ENCODE measurements at regions not wholly inside any gene's neighbourhood (a gene's known extent, or its start where the extent isn't known, plus 50 kb on each side); places are given as distances from the start of the nearest gene placed in this dataset.
"Not testable (repeated sequence)": the region's sequence is repeated elsewhere in the genome, so short reads cannot be mapped to it uniquely, and the experiment has no call there.

DNA sequence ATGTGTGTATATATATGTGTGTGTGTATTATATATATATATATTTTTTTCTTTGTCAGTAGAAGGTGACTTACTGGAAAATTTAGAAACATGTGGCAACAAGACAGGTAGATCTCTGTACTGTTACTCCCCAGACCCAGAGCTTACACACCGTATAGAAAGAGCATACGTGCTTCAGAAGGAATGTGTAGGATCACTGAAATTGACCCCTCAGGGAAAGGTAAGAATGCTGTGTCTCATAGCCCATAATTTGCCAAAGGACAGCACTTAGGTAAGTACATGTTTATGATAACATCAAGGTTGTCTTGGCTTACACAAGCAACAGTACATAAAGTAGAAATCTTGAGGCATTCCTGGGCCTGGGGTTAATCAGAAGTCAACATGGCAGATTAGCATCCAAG is 54.2 kb upstream of the PDE3B start:
- intact Hi-C loops (cut with micrococcal nuclease; ENCODE audit: unreplicated experiment) = no loop called here
- Histone ChIP-seq H4K20me1 (ENCODE audit: insufficient read depth, low read length) (no peaks in the 10 kb centered on the region), H3K9me3 (ENCODE audit: low read length) (no peaks in the 10 kb centered on the region), H3K36me3 (ENCODE audit: insufficient read depth, low read length) (no peaks in the 10 kb centered on the region), H3K4me2 (ENCODE audit: low read length) (no peak overlapping the region), H3K4me1 (ENCODE audit: insufficient read depth, low read length, poor library complexity, severe bottlenecking) (no peaks in the 10 kb centered on the region), H3K9me2 (ENCODE audit: insufficient read depth, low read length) (no peaks in the 10 kb centered on the region), H2AFZ (ENCODE audit: low read length) (no peak overlapping the region), H3K79me2 (ENCODE audit: insufficient read depth, low read depth, low read length) (no peaks in the 10 kb centered on the region), H3K4me3 (ENCODE audit: low read depth, low read length, poor library complexity, severe bottlenecking) (no peak overlapping the region), H3K27ac (ENCODE audit: low read depth, low read length, poor library complexity, severe bottlenecking) (no peak overlapping the region)
- BruUV-seq (replicated peaks) = no TSS peak
- POLR2A ChIA-PET = no interaction called here
- TF ChIP-seq EZH2phosphoT487 (IDR thresholded peaks at IDR 0.05; ENCODE audit: borderline replicate concordance, low read depth, low read length) = no peak
- TF ChIP-seq, protein P1, sequence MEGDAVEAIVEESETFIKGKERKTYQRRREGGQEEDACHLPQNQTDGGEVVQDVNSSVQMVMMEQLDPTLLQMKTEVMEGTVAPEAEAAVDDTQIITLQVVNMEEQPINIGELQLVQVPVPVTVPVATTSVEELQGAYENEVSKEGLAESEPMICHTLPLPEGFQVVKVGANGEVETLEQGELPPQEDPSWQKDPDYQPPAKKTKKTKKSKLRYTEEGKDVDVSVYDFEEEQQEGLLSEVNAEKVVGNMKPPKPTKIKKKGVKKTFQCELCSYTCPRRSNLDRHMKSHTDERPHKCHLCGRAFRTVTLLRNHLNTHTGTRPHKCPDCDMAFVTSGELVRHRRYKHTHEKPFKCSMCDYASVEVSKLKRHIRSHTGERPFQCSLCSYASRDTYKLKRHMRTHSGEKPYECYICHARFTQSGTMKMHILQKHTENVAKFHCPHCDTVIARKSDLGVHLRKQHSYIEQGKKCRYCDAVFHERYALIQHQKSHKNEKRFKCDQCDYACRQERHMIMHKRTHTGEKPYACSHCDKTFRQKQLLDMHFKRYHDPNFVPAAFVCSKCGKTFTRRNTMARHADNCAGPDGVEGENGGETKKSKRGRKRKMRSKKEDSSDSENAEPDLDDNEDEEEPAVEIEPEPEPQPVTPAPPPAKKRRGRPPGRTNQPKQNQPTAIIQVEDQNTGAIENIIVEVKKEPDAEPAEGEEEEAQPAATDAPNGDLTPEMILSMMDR (conservative IDR thresholded peaks at IDR 0.05; ENCODE audit: low read length) = no peak
- DNase-seq (ENCODE audit: low spot score) = no peak
- CTCF ChIA-PET (ENCODE audit: unreplicated experiment) = no interaction called here

DNA sequence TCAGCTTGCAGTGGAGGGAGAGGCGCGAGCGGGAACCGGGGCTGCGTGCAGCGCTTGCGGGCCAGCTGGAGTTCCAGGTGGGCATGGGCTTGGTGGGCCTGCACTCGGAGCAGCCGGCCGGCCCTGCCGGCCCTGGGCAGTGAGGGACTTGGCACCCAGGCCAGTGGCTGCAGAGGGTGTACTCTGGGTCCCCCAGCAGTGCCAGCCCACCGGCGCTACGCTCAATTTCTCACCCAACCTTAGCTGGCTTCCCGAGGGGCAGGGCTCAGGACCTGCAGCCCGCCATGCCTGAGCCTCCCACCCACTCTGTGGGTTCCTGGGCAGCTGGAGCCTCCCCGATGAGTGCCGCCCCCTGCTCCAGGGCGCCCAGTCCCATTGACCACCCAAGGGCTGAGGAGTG is 52.6 kb upstream of the PDE3B start:
- H3K79me2 ChIP-seq (ENCODE audit: insufficient read depth, low read depth, low read length); H4K20me1 ChIP-seq (ENCODE audit: insufficient read depth, low read length); H3K4me3 ChIP-seq (ENCODE audit: low read depth, low read length, poor library complexity, severe bottlenecking); intact Hi-C loops (cut with micrococcal nuclease; ENCODE audit: unreplicated experiment); H3K4me1 ChIP-seq (ENCODE audit: insufficient read depth, low read length, poor library complexity, severe bottlenecking); H3K4me2 ChIP-seq (ENCODE audit: low read length); H3K36me3 ChIP-seq (ENCODE audit: insufficient read depth, low read length); H3K27ac ChIP-seq (ENCODE audit: low read depth, low read length, poor library complexity, severe bottlenecking); DNase-seq (ENCODE audit: low spot score); H2AFZ ChIP-seq (ENCODE audit: low read length); H3K9me3 ChIP-seq (ENCODE audit: low read length); POLR2A ChIA-PET; H3K9me2 ChIP-seq (ENCODE audit: insufficient read depth, low read length); BruUV-seq (replicated peaks); CTCF ChIA-PET (ENCODE audit: unreplicated experiment): not testable (repeated sequence)

GRCh38 chr11:14593671-14594070 is 49.9 kb upstream of the PDE3B start:
- H2AFZ ChIP-seq (ENCODE audit: low read length) = no peak overlapping the region
- no TSS peak for BruUV-seq (replicated peaks)
- H3K79me2 ChIP-seq (ENCODE audit: insufficient read depth, low read depth, low read length) = no peaks in the 10 kb centered on the region
- no peak overlapping the region for H3K4me2 ChIP-seq (ENCODE audit: low read length)
- CTCF ChIA-PET (ENCODE audit: unreplicated experiment) = no interaction called here
- H3K9me3 ChIP-seq (ENCODE audit: low read length) = no peaks in the 10 kb centered on the region
- intact Hi-C loops (cut with micrococcal nuclease; ENCODE audit: unreplicated experiment) = no loop called here
- POLR2A ChIA-PET = interaction anchor here (0.7 to 1.2 kb wide), 6 partner anchors 11 to 1805 kb away, joined by 3 to 6 read pairs (median 4); no protein-coding TSS in a partner anchor
- DNase-seq (ENCODE audit: low spot score) = no peak
- no peaks in the 10 kb centered on the region for H3K36me3 ChIP-seq (ENCODE audit: insufficient read depth, low read length)
- TF ChIP-seq, protein P1 (conservative IDR thresholded peaks at IDR 0.05; ENCODE audit: low read length) = no peak
- TF ChIP-seq EZH2phosphoT487 (IDR thresholded peaks at IDR 0.05; ENCODE audit: borderline replicate concordance, low read depth, low read length) = no peak
- H4K20me1 ChIP-seq (ENCODE audit: insufficient read depth, low read length) = no peaks in the 10 kb centered on the region
- no peak overlapping the region for H3K4me3 ChIP-seq (ENCODE audit: low read depth, low read length, poor library complexity, severe bottlenecking)
- no peak overlapping the region for H3K27ac ChIP-seq (ENCODE audit: low read depth, low read length, poor library complexity, severe bottlenecking)
- H3K4me1 ChIP-seq (ENCODE audit: insufficient read depth, low read length, poor library complexity, severe bottlenecking) = no peaks in the 10 kb centered on the region
- no peaks in the 10 kb centered on the region for H3K9me2 ChIP-seq (ENCODE audit: insufficient read depth, low read length)

All from OCI-LY7 (cell line).